ENCODE measurements at regions not wholly inside any gene's neighbourhood (a gene's known extent, or its start where the extent isn't known, plus 50 kb on each side); places are given as distances from the start of the nearest gene placed in this dataset.
"Not testable (repeated sequence)": the region's sequence is repeated elsewhere in the genome, so short reads cannot be mapped to it uniquely, and the experiment has no call there.

DNA sequence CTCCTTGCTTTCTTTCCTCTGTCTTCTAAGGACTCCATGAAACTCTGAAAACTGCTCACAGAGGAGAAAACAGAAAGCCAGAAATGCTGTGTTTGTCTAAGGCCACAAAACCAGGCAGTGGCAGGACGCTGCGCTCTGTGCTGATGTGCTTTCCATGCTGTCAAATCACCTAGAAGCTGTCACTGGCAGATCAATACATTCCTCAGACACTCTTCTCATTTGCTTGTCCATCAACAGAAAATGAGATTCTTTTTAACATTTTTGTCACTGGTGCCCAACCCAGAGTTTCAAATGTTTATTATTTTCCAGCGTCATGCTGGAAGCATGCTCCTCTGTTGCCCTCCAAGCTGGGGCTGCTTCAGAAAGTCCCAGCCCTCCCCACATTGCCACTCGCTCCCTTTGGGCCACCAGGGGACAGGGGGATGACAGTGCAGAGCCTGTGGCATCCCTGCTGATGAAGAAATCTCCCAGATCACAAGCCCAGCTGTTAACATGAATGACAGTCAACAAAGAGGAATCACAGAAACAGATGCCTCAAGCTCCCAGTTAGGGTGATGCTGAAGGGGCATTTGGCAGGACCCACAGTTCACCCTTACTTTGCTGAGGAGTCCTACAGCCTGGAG, 117.5 kb upstream of the MEIS1 start:
- no peak for DNase-seq (ENCODE audit: low spot score)

DNA sequence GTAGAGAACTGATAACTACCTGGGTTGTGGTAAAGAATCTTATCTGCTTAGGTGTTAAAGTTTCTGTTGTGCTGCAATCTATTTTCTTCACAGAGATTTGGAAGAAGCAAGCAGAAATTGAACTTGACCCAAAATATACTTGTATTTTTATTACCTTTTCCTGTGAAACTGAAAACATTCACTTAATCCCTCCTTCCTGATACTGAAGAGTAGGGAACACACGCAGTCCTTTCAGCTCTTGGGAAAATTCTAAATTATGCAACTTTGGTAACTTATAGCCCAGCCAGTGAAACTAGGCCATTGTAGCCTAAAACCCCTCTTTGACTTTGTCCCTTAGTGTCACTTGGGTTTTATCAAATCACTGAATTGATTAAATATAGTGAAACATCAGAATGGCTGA, 128.4 kb upstream of the MEIS1 start:
- no peak for DNase-seq (ENCODE audit: low spot score)

DNA sequence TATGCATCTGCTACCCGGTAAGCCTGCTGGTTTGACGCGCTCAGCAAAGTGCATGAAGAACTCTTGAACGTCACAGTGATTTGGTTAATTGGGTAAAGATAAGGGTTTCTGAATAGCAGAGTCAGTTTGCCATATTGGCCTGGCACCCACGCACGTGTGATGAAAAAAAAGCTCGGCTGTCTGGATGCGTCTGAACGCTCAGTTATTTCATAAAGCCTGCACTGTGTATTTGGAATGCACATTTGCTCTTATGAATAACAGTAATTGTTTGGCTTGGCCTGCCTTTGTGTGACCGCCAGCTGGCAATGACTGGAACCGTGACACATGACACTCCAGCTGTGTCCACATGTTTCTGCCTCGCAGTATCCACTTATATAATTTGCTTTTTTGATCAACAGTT, 129.2 kb upstream of the MEIS1 start:
- no peak for DNase-seq (ENCODE audit: low spot score)

DNA sequence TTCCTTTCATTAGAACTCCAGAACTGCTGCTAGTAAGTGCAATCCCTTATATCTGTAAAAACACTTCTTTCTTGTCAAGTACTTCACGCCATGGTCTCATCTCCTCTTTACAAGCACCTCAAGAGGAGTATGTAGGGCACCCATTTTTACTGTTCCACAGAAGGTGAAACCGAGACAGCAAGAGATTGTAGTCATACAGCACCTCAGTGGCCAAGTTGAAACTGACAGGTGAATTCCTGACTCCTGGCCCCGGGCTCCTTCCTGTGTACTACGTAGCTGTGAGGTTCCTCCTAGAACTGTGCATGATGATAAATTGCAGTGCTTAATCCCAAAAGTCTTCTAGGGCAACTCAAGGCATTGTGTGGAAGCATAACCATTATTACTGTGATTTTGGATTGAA, 131.5 kb upstream of the MEIS1 start:
- DNase-seq (ENCODE audit: low spot score) = no peak

DNA sequence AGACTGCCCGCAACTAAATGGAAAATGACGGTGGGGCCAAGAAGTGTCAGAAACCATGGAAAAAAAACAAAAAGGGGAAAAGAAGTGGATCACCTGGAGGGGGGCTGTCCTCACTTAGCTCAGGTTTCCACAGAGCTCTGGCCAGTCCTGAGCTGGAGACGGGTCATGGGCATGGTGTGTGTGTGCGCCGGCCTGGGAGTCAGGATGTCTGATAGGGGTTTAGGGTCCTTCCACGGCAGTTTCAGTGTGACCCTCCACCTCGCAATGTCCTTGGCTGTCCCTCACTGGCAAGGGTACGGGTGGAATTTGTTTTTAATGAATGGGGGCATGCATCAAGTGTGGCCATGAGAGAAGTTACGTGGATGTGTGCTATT, 133.2 kb upstream of the MEIS1 start:
- DNase-seq (ENCODE audit: low spot score) = no peak

DNA sequence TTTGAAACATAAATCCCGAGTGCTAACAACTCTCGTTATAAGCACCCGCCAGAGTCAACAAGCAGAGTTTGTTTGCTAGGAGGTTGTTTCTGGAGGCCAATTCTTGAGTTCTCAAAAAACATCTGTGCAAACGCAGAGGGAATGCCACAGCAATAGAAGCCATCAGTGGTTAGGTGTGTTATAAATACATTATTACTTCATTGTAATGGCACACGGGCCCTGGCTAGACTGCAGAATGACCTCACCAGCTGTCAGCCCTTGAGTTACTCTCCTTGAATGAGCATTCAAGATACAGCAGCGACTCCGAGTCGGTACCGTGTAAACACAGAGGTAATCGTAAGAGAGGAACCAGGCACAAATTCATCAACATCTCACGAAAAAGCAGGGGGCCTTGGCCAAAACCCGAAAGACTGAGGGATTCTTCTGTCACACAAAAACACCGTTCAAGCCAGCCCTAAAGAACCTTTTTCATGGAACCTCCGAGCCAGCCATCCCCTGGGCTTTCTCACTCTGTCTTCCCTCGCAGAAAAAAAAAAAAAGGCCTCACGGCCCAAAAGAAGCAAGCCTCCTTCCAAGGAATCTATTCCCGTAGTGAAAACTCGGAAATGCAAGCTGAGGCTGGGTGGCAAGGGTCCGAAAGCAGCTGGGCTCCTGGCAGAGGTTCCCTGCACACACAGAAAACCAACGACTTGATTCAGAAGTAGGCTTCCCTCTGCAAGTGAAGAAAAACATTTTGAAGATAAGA, 133.7 kb upstream of the MEIS1 start:
- DNase-seq (ENCODE audit: low spot score) = no peak

DNA sequence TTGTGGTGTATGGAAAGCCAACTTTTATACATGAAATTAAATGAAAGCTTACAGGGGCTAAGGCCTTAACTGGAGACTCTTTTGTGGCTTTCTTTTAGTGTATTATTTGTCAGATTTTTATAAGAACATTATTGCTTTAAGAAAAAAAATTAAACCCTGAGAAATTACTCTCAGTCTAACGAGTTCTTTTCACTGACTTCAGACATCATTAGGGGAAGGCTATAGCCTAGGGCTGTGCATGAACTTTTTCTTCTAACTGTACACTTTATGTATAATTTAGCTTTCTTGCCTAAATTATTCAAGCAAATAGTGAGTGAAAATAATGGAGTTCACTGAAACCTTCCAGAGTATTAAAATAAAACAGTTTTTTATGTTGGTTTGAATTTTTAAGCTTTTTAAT, 151.1 kb upstream of the MEIS1 start:
- DNase-seq (ENCODE audit: low spot score) = no peak

DNA sequence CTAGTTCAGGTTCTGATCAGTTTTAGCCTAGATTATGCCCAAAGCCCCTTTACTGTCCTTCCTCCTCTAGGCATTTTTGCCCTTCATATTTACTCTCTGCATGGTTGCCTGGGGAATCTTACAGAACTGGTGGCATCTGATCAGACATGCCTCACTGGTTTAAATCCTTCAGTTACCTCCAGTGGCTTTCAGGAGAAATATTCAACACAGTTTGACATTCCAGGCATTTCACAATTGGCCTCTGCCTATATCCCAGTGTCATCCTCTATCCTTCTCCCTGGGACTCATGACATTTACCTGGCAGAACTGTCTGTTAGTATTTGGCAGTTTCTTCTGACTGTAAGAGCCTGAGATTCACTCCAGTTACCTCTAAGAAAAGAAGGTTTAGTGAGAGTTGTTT, 152.9 kb upstream of the MEIS1 start:
- no peak for DNase-seq (ENCODE audit: low spot score)

DNA sequence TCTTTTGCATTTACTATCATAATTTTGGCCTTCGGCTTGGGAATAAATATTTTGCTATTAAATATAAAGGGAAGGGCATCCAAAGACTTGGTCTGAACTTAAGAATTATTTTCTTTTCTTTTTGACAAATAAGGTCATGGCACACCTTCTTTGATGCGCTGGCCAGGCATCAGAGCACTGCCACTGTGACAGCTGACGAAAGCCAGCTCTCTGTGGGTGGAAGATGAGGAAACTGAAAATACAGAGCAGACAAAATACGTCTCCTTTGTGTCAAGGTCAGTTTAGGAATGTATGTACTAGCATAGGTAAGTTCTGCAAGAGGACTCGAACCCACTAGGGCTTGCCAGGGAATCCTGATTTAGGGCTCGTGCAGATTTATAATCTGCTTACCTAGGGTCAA, 155.9 kb upstream of the MEIS1 start:
- DNase-seq (ENCODE audit: low spot score) = no peak

DNA sequence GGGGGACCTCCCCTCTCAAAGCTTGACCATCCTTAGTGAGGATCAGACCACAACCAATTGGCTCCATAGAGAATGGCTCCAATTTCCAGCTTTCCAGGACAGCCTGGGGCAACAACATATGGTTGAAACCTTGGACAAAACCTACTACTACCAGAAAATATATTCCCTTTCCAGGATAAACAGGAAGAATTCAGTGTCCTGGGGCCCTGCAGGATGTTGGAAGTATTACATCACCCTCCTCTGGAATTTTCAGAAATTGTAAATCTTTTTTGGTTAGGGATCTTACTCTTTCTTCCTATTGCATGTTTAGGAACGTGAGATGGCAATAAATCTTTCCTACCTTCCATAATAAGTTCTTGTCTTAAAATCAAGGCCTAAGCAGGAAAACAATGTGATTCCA, 158.9 kb upstream of the MEIS1 start:
- no peak for DNase-seq (ENCODE audit: low spot score)

DNA sequence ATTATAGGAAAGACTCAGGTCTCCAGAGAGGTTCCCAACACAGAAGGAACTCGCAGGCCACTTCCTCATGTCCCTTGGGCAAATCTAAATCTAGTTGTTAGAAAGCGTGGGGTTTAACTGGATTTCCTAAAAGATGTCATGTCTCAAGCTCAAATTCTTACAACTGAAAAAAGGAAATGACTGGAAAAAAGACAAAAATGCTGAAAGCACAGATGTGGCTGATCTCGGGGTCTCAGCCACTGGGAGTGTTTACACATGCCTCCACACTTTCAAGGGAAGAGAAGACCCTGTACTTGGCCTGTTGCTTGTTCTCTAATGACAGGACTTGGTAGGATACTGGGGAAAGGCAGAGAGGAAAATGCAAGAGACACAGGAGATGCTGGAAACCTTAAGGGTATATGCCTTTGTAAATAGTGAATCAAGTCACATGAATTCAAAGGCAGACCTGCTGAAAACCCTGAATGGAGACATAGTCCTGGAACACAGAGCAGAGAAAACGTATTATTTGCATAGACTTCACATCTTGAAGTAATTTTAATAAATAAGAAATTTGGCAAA, 160.9 kb upstream of the MEIS1 start:
- no peak for DNase-seq (ENCODE audit: low spot score)

DNA sequence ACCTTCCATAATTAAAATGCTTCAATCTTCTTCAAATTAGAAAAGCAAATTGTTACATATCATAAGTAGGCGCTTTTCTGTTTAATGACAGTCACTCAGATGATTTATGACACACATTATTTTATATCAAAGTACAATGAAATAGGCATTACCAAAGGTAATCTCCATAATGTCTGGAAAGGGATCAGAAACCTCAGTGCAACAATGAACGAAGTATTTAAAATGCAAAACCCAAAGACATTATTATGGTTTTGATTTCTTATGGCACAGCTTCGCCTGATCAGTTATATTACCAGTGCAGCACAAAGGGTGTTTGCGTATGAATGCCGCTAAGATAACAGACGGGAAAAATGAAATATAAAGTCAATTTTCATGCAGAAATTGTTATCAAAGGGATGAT, 162.2 kb upstream of the MEIS1 start:
- DNase-seq (ENCODE audit: low spot score) = no peak

DNA sequence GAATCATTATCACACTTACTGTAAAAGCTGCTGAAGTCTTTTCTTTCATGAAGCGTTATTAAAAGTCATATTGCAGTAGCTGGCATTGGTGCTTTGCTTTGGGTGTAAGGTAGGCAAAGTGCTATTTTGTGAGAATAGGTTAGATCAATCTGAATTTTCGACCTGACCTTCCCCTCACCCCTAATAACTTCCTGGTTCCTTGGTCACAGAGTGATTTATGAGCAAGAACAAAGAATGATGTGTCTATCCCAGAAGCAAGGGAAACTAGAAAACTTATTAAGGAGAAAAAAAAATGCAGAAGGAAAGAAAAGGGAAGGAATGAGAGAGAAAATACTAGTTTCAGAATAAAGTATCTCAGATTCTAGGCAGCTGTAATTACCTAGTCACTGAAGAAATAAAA, 163.1 kb upstream of the MEIS1 start:
- DNase-seq (ENCODE audit: low spot score) = no peak

DNA sequence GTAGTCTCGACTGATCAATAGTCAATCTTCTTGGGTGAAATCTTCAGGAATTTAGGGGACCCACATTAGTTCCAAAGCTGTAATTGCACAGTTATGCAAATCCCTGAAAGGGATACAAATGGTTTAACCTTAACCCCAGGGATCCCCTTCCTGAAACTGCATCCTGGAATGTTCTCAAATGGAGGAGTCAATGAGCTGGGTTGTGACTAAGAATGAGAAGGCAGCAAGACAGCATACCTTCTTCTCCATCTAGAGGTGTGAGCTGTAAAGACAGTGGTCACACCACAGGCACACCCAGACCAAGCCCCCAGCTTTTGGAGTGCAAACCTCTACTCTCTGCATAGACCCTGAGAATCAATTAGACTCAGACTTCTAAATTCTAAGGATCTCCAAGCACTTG, 164.7 kb upstream of the MEIS1 start:
- no peak for DNase-seq (ENCODE audit: low spot score)

DNA sequence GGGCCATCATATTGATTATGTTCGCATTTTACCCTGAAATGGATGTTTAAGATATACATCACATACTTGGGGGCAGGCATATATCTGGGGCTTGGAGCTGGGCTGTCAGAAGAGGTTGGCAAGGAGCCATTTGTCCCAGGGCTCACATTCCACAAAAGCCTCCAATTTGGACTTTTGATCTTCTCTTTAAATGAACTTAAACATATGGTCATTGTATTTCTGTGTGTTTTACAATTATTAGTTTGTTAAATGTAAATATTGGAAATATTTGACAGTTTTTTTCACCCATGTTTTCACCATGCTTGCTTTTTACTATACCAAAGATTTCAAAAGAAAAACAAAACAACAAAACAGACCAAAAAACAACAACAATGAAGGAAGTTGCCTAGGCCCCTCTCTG, 165.8 kb upstream of the MEIS1 start:
- no peak for DNase-seq (ENCODE audit: low spot score)

DNA sequence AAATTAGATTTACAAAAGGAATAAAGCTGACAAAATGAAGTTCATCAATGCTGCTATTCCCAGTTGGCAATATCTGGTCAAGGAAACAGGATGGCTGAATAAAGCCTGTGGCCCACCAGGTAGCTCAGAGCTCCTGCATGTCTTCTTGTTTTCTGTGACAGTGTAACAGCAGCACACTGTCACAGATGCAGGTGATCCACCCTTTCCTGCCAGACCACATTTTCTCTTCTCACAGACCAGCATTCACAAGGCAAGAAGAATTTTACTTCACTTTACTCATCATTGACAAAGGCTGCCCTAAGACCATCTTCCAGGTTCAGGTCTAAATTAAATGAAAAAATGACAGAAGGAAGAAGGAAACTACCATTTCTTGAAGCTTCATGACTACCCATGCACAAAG, 166.2 kb upstream of the MEIS1 start:
- no peak for DNase-seq (ENCODE audit: low spot score)

DNA sequence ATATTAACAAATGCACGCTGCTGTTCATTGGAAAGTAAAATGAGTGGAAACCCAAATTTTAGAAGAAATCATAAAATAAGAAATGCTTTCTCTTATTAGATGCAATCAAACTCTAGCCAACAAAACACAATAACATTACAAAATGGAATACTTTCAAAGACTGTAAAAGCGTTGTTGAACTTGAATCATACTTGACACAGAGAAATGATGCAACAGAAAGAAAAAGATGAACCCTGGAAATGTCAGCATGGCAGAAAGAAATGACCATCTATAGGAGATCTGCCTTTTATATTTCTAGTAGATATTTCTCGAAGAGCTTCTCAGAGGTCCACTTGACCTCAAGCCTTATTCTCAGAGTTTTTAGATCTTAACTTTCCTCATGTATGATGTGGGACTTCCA, 170.6 kb upstream of the MEIS1 start:
- no peak for DNase-seq (ENCODE audit: low spot score)

DNA sequence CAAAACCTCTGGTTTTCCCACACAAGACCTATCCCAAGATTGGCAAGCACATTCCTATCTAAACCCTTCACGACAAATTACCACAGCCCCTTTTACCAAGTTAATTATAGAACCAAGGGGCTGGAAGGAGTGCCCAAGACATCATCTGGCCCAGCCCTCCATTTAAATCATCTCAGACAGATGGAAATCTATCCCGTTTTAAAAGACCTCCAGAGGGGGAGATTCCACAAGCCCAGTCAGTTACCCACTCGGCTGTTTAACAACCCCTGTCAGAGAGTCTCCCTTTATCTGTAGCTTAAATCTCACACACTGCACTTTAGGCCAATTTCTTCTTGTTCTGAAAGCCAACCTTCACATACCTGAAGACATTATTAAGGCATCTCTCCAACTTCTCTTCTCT, 179.1 kb upstream of the MEIS1 start:
- DNase-seq (ENCODE audit: low spot score) = no peak

DNA sequence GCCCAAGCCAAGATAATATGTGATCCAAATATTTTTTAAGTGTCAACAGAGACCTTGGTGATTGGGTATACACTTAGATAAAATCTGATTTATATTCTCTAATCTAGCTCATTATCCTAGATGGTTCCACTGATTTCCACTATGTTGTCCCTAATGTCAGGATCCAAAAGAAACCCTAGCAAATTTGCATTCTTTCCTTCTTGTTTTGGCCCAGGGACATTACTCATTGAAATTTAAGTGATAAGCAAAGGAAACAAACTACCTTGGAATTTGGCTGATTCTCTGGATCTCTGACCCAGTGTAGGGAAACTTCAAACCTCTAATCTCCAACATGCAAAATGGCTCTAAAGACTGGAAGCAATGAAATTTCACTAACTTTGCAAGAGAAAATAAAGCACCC, 179.8 kb upstream of the MEIS1 start:
- no peak for DNase-seq (ENCODE audit: low spot score)

DNA sequence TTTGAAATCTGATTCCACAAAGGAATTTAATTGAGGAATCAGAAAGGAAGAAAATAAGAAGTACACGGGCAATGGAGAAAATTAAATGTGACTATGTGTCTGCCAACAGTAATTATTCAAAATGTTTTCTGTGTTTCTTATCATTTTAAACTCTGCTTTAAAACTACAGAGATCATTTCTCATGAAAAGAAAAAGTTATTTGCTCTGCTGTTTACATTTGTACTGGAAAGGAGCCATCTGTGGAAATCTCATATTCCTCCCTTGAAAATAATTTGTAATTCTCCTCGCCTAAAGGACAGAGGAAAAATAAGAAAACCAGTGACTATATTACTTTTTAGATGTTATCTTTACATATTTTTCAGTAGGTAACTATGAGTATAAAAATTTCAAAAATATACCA, 181.9 kb upstream of the MEIS1 start:
- no peak for DNase-seq (ENCODE audit: low spot score)

DNA sequence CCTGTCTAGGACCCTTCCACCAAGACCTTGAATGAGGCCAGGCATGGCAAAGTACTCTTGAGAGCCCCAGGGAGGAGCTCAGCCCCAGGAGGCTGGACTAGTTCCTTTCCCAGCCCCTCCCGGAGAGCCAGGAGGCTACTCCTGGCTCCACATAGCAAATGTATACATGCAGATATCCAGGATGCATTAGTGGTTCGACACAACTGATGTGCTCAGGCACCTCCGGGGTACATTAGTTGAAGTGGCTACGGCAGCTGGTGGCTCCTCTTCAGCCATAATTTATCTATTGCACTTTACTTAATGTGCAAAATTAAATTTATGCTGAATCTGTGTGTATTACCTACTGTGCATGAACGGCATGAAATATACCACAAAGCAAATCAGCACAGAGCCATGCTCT, 182.8 kb upstream of the MEIS1 start:
- DNase-seq (ENCODE audit: low spot score) = no peak

DNA sequence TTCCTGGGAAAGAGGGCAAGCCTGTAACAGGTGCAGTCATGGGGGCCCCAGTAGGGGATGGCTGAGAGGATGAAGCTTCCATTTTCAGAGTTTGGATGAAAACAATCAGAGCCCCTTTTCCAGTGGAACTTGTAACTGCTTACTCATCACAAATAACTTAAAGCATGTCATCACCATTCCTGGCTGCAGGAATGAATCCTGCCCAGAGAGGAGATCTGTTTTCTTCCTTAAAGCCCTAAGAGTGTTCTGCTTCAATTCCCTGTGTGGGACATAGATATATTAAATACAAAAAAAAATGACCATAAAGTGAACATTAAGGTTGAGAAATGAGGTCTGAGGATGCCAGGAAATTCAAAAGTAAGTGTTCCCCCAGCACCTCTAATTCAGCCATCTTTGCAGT, 183.4 kb upstream of the MEIS1 start:
- DNase-seq (ENCODE audit: low spot score) = no peak

DNA sequence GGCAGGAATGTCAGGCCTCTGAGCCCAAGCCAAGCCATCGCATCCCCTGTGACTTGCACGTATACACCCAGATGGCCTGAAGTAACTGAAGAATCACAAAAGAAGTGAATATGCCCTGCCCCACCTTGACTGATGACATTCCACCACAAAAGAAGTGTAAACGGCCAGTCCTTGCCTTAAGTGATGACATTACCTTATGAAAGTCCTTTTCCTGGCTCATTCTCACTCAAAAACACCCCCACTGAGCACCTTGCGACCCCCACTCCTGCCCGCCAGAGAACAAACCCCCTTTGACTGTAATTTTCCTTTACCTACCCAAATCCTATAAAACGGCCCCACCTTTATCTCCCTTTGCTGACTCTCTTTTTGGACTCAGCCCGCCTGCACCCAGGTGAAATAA, 185.8 kb upstream of the MEIS1 start:
- not testable (repeated sequence) for DNase-seq (ENCODE audit: low spot score)

DNA sequence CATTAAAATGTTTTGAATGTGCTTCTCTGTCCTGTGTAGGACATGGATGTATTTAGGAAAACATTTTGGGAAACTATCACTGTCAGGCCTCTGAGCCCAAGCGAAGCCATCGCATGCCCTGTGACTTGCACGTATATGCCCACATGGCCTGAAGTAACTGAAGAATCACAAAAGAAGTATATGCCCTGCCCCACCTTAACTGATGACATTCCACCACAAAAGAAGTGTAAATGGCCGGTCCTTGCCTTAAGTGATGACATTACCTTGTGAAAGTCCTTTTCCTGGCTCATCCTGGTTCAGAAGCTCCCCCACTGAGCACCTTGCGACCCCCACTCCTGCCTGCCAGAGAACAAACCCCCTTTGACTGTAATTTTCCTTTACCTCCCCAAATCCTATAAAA, 191.1 kb upstream of the MEIS1 start:
- not testable (repeated sequence) for DNase-seq (ENCODE audit: low spot score)
